Keratinocyte (primary cell): ENCODE measurements at regions not wholly inside any gene's neighbourhood (a gene's known extent, or its start where the extent isn't known, plus 50 kb on each side); places are given as distances from the start of the nearest gene placed in this dataset.

ENCODE experiments used
- CTCF ChIP-seq, 3 experiments: IDR thresholded peaks in 1 of 3; conservative IDR thresholded peaks in 1 of 3; optimal IDR thresholded peaks in 1 of 3; 2 replicates in 2 of 3; 3 replicates in 1 of 3; pipeline versions ENCODE3 to v1.5.1; 2011; ENCODE audit warnings: low read length in 3 of 3, mild to moderate bottlenecking in 3 of 3, moderate library complexity in 2 of 3, control low read depth in 1 of 3, inconsistent platforms in 1 of 3; ENCODE audit not compliant: insufficient read depth in 2 of 3; ENCODE audit errors: extremely low read depth in 1 of 3
- EZH2 ChIP-seq: IDR thresholded peaks from one replicate; pipeline ENCODE4 v1.6.1; 2012; ENCODE audit warnings: inconsistent platforms, mild to moderate bottlenecking, low read length, moderate library complexity

DNA sequence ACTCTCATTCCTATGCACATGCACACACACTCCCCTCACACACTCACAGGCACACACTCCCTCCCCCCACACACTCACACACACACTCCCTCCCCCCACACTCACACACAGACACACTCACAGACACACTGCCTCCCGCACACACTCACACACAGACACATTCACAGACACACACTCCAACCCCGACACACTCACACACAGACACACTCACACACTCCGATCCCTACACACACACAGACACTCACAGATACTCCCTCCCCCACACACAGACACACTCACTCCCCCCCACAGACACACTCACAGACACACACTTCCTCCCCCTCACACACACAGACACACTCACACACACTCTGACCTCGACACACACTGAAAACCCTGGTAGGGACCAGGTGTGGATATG lies 176.2 kb downstream of the TFAP2C start:
- TF ChIP-seq CTCF (optimal IDR thresholded peaks at IDR 0.05 in 1 of 3, IDR thresholded peaks at IDR 0.05 in 1 of 3, conservative IDR thresholded peaks at IDR 0.05 in 1 of 3; ENCODE audit: extremely low read depth in 1 of 3, insufficient read depth in 2 of 3, low read length in 3 of 3) (no peak), EZH2 (no peak)
